Endothelial cell of umbilical vein (primary cell): ENCODE measurements at regions not wholly inside any gene's neighbourhood (a gene's known extent, or its start where the extent isn't known, plus 50 kb on each side); places are given as distances from the start of the nearest gene placed in this dataset.

ENCODE experiments used
- BruUV-seq: library from RNA; stranded (reverse); fragments of 400-500 nt; replicated peaks from 2 replicates; lab custom pipeline; 2021; lab: Mats Ljungman, UMichigan
- CTCF ChIA-PET: fragments of 300-600, 350-600 bp; sonication (Branson Sonifier 250); formaldehyde crosslinking; loops from one replicate; lab custom pipeline; 2021; ENCODE audit warnings: antibody characterized with exemption, inconsistent platforms; lab: Charles Lee
- POLR2A ChIA-PET: fragments of 300-600, 350-600 bp; sonication (Branson Sonifier 250); formaldehyde crosslinking; loops from one replicate; lab custom pipeline; 2021; ENCODE audit warnings: antibody characterized with exemption, inconsistent platforms; lab: Charles Lee
- DNase-seq: peaks from one replicate; pipeline ENCODE4 v3.0.0-alpha.2; 2011; ENCODE audit warnings: low read depth, low spot score
- FAIRE-seq: peaks from 2 replicates; lab custom pipeline; 2011; peaks lifted over from hg19 to GRCh38; lab: Jason Lieb, UNC
- H2AFZ ChIP-seq: 2 replicates; pipeline ENCODE4 v1.6.0; 2012; ENCODE audit warnings: low read depth, low read length, control low read depth, inconsistent platforms
- H3K27ac ChIP-seq: 2 replicates; pipeline ENCODE4 v1.5.1; 2011; ENCODE audit warnings: low read depth, mild to moderate bottlenecking, control low read depth, low read length, moderate library complexity; ENCODE audit not compliant: insufficient read depth
- H3K27me3 ChIP-seq, 2 experiments: 2 replicates each; pipeline versions ENCODE4 v1.6.0 to v1.6.1; 2011; ENCODE audit warnings: low read length in 2 of 2, mixed read lengths in 1 of 2; ENCODE audit not compliant: control insufficient read depth in 2 of 2, insufficient read depth in 2 of 2
- H3K36me3 ChIP-seq, 2 experiments: 2 replicates in 1 of 2; 3 replicates in 1 of 2; pipeline ENCODE4 v1.5.1; 2011; ENCODE audit warnings: low read length in 2 of 2, mild to moderate bottlenecking in 1 of 2, moderate library complexity in 1 of 2; ENCODE audit not compliant: control insufficient read depth in 2 of 2, insufficient read depth in 2 of 2; ENCODE audit errors: extremely low read depth in 1 of 2
- H3K4me1 ChIP-seq: 3 replicates; pipeline ENCODE4 v1.5.1; 2011; ENCODE audit warnings: mild to moderate bottlenecking, low read length; ENCODE audit not compliant: control insufficient read depth, insufficient read depth; ENCODE audit errors: extremely low read depth
- H3K4me2 ChIP-seq: 2 replicates; pipeline ENCODE4 v1.6.1; 2011; ENCODE audit warnings: low read length, control low read depth, mixed read lengths; ENCODE audit not compliant: insufficient read depth
- H3K4me3 ChIP-seq, 3 experiments: fragments of 200-600 bp in 1 of 3; sonication (generic), shearing (Covaris generic) in 1 of 3; replicated peaks in 1 of 3; 2 replicates each; pipeline ENCODE4 v1.5.1; 2011 to 2016; ENCODE audit warnings: control low read depth in 3 of 3, low read length in 3 of 3, mild to moderate bottlenecking in 2 of 3, inconsistent platforms in 1 of 3, low read depth in 1 of 3, moderate library complexity in 1 of 3; ENCODE audit not compliant: insufficient read depth in 1 of 3
- H3K79me2 ChIP-seq: 2 replicates; pipeline ENCODE4 v1.6.0; 2012; ENCODE audit warnings: low read length, inconsistent platforms; ENCODE audit not compliant: control insufficient read depth, insufficient read depth
- H3K9ac ChIP-seq: replicated peaks from 2 replicates; pipeline ENCODE3; 2011; ENCODE audit warnings: low read length, control low read depth; ENCODE audit not compliant: insufficient read depth; ENCODE audit errors: extremely low read depth
- H3K9me1 ChIP-seq: replicated peaks from 3 replicates; pipeline ENCODE4 v1.6.0; 2011; ENCODE audit warnings: mild to moderate bottlenecking, low read length; ENCODE audit not compliant: control insufficient read depth, insufficient read depth; ENCODE audit errors: extremely low read depth
- H3K9me3 ChIP-seq: replicated peaks from 2 replicates; pipeline ENCODE4 v1.5.1; 2012; ENCODE audit warnings: low read length, inconsistent platforms; ENCODE audit not compliant: control insufficient read depth, insufficient read depth
- H4K20me1 ChIP-seq: replicated peaks from 2 replicates; pipeline ENCODE3; 2011; ENCODE audit warnings: mild to moderate bottlenecking, low read length; ENCODE audit not compliant: control insufficient read depth, insufficient read depth; ENCODE audit errors: extremely low read depth
- CTCF ChIP-seq, 2 donors: IDR thresholded peaks; 1 replicate in 1 of 2; 2 replicates in 1 of 2; pipeline ENCODE4 v1.5.1; 2011; ENCODE audit warnings: low read length in 2 of 2, mild to moderate bottlenecking in 2 of 2, moderate library complexity in 2 of 2, control low read depth in 1 of 2, inconsistent platforms in 1 of 2, low read depth in 1 of 2; ENCODE audit not compliant: insufficient read depth in 1 of 2; ENCODE audit errors: extremely low read depth in 1 of 2
- EZH2 ChIP-seq: IDR thresholded peaks from 2 replicates; pipeline ENCODE4 v1.6.1; 2012; ENCODE audit warnings: borderline replicate concordance, low read depth, mild to moderate bottlenecking, moderate library complexity, low read length, inconsistent platforms; ENCODE audit not compliant: severe bottlenecking
- FOS ChIP-seq: IDR thresholded peaks from 2 replicates; pipeline ENCODE4 v1.6.1; 2011; ENCODE audit warnings: mild to moderate bottlenecking, low read length, moderate library complexity, borderline replicate concordance; ENCODE audit not compliant: insufficient read depth
- GATA2 ChIP-seq: IDR thresholded peaks from 2 replicates; pipeline ENCODE4 v1.7.0; 2011; ENCODE audit warnings: low read depth, mild to moderate bottlenecking, moderate library complexity, mixed read lengths, low read length; ENCODE audit not compliant: insufficient read length, insufficient read depth
- JUN ChIP-seq: IDR thresholded peaks from 2 replicates; pipeline ENCODE4 v1.6.1; 2011; ENCODE audit warnings: borderline replicate concordance, low read depth; ENCODE audit not compliant: insufficient read length, insufficient read depth
- MAX ChIP-seq: IDR thresholded peaks from 2 replicates; pipeline ENCODE4 v1.6.1; 2011; ENCODE audit not compliant: insufficient read depth, insufficient read length
- MYC ChIP-seq: IDR thresholded peaks from one replicate; pipeline ENCODE4 v1.6.1; 2011; ENCODE audit warnings: mild to moderate bottlenecking, low read depth, low read length
- POLR2A ChIP-seq: IDR thresholded peaks from 2 replicates; pipeline ENCODE4 v1.6.1; 2012; ENCODE audit warnings: low read depth, mild to moderate bottlenecking, control low read depth, low read length
- POLR2AphosphoS5 ChIP-seq: IDR thresholded peaks from 2 replicates; pipeline ENCODE4 v1.6.1; 2012; ENCODE audit warnings: low read depth, mild to moderate bottlenecking, control low read depth, low read length, moderate library complexity; ENCODE audit not compliant: insufficient read depth
- dilution Hi-C: fragments of 300-500 bp; cut with MboI; formaldehyde crosslinking; loops from one replicate; pipeline ENCODE4 v1.15.0; 2019; ENCODE audit warnings: low sequenced_read_pairs; ENCODE audit not compliant: extremely low pct_ligation_motif_present
- intact Hi-C: fragments of 100-400 bp; cut with micrococcal nuclease; formaldehyde crosslinking; loops from one replicate; pipeline ENCODE4 v1.10.0; 2022

- H3K9me1 ChIP-seq = no peaks in the 10 kb centered on the region
- H3K4me3 ChIP-seq = no peak overlapping the region
- intact Hi-C loops (no loop called here), dilution Hi-C loops (no loop called here)
- FAIRE-seq (no peak), DNase-seq (no peak)
- H3K4me2 ChIP-seq = no peak overlapping the region
- CTCF ChIA-PET = no interaction called here
- H3K27me3 ChIP-seq = no peaks in the 10 kb centered on the region
- H3K27ac ChIP-seq = no peak overlapping the region
- no peaks in the 10 kb centered on the region for H3K36me3 ChIP-seq
- no peaks in the 10 kb centered on the region for H3K79me2 ChIP-seq
- no peaks in the 10 kb centered on the region for H3K4me1 ChIP-seq
- H4K20me1 ChIP-seq = no peaks in the 10 kb centered on the region
- H3K9ac ChIP-seq = no peak overlapping the region
- POLR2A ChIA-PET = no interaction called here
- TF ChIP-seq JUN (no peak), GATA2 (no peak), FOS (no peak), POLR2A (no peak), POLR2AphosphoS5 (no peak), MYC (no peak), EZH2 (no peak), CTCF (IDR thresholded peaks at IDR 0.05; ENCODE audit: extremely low read depth in 1 of 2, insufficient read depth in 1 of 2, low read depth in 1 of 2, low read length in 2 of 2) (no peak), MAX (no peak)
- no TSS peak for BruUV-seq
- no peaks in the 10 kb centered on the region for H3K9me3 ChIP-seq
- H2AFZ ChIP-seq = no peak overlapping the region
Measured at GRCh38 chr4:64614276-64614675, 205.0 kb upstream of the TECRL start.
